ENCODE measurements at regions not wholly inside any gene's neighbourhood (a gene's known extent, or its start where the extent isn't known, plus 50 kb on each side); places are given as distances from the start of the nearest gene placed in this dataset.

DNA sequence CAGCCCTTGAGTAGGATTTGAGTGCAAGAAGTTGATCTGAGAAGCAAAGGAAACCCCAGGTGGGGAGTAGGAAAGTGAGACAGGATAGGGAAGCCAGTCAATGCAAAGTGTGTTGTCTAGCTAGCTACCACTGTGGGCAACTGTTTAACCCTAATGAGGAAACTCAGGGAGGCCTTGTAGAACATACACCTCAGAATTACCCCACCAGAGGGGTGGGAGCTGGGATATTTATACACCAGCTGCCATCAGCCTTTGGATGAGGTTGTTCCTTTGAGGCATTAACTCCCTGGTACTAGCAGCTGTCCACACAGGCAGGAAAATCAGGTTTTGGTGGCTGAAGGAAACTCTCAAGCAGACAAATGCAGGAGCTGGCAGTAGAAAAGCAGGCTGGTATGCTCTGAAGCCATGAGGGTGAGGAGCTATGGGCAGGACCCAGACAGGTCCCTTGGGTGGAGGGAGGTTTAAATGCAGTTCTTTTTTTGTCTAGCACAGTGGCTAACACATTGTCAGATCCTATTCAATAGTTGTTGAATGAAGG is 60.1 kb upstream of the ARID5B start:
- DNase-seq (ENCODE audit: low spot score): no peak

- DNase-seq (ENCODE audit: low spot score): peak; percentile 63
Observed at GRCh38 chr10:61842755-61843497, 58.6 kb upstream of the ARID5B start.

DNA sequence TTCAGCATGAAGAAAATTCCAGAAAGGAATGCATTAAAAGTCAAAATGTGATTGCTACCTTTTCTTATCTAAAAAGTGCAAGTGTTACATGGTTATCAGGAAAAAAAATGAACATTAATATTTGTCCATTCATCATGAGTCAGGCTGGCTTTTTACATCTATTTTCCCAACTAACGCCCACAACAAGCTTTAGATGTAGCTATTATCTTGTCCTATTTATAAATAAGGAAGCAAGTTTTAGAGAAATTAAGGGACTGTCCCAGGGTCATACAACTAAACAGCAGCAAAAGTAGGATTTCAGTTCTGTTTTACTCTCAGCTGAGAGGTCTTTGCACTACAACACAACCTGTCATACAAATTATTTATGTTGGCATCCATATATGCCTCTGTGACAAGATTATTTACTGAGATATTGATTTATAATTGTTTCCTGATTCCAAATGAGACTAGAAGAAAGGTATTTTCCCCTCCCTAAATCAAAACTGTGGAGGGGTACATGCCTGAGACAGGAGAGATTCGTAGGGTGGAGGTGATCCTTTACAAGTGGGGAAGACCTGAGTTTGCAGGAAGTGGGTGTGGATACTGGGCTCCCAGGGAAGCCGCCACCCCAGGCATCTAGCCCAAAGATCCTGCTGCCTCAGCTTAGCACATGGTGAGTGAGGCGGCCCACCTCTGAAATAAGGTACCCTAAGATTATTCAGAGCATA is 57.2 kb upstream of the ARID5B start:
- DNase-seq (ENCODE audit: low spot score): no peak

GRCh38 chr10:61845196-61845949 is 56.1 kb upstream of the ARID5B start:
- no peak for DNase-seq (ENCODE audit: low spot score)

GRCh38 chr10:61845950-61846268 is 55.6 kb upstream of the ARID5B start:
- DNase-seq (ENCODE audit: low spot score): no peak

GRCh38 chr10:61846370-61847031 is 55.0 kb upstream of the ARID5B start:
- no peak for DNase-seq (ENCODE audit: low spot score)

DNA sequence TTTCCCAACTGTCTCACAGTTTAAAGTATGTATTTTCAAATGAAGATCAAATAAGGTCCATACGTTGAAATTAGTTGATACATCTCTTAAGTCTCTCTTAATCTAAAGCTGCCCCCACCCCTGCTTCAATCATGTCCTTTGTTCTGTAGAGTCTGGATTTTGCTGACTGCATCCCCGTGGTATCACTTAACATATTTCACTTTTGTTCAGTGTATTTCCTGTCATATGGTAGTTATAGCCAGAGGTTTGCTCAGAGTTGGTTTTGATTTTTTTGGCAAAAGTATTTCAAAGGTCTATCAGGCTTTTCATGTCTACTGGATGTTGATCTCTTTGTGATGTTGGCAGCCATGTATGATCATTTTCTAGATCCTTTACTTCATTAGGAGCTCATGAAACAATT is 54.4 kb upstream of the ARID5B start:
- DNase-seq (ENCODE audit: low spot score): no peak

DNA sequence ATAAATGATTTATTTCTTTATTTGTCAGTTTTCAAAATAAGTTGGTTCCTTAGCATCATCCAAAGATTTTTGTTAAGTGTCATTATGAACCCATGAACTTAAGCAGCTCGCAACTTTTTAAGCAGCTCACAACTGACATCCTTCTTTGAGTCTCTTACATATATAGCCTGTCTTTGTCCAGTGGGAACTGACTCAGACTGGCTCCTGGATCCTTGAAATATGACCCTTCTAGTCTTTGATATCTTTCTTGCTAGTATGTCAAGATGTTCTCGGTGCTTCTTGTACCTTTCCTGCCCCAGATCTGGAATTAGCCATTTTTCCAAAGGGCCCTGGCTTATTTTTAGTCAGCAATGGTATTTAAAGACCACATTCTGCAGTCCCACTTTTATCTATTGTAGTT is 53.9 kb upstream of the ARID5B start:
- DNase-seq (ENCODE audit: low spot score): no peak

- DNase-seq (ENCODE audit: low spot score): no peak
Observed at GRCh38 chr10:61850376-61850775, 51.1 kb upstream of the ARID5B start.

All from AG08395 (cell line).